ENCODE measurements at regions not wholly inside any gene's neighbourhood (a gene's known extent, or its start where the extent isn't known, plus 50 kb on each side); places are given as distances from the start of the nearest gene placed in this dataset.

DNA sequence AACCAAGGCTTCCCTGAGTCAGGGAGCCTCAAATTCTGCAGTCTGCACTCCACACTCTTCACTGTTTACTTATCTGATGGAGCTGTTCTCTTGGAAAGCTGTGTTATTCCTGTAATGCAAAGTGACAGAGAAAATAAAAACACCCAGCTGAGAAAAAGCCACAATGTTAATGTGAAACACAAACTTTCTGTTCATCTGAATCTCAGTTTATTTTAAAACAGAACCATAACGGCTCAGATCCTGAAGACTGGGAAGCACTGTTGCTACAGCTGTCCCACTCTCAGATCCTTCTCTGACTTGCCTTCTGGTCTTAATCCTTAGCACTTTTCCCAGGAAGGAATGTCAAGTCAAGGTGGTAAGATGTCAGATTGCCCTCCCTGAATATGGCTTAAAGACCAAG, 736.6 kb downstream of the DHX35 start:
- Histone ChIP-seq H3K4me2 (ENCODE audit: low read depth, low read length, poor library complexity, severe bottlenecking) (no peak overlapping the region), H3K9me3 (ENCODE audit: insufficient read depth, low read length) (no peaks in the 10 kb centered on the region), H3K9me2 (replicated peaks; ENCODE audit: insufficient read depth, low read length) (no peaks in the 10 kb centered on the region), H3K36me3 (ENCODE audit: low read length) (no peaks in the 10 kb centered on the region), H3K27me3 (ENCODE audit: low read length) (no peaks in the 10 kb centered on the region), H3K4me3 (ENCODE audit: insufficient read depth, low read length, poor library complexity, severe bottlenecking) (no peak overlapping the region), H3K27ac (ENCODE audit: low read depth, low read length) (no peak overlapping the region), H4K20me1 (ENCODE audit: low read depth, low read length) (no peaks in the 10 kb centered on the region), H3K9ac (ENCODE audit: low read length) (no peak overlapping the region), H2AFZ (ENCODE audit: low read depth, low read length, severe bottlenecking) (no peak overlapping the region), H3K79me2 (ENCODE audit: insufficient read depth, low read length) (no peaks in the 10 kb centered on the region), H3F3A (ENCODE audit: insufficient read depth) (no peaks in the 10 kb centered on the region)
- TF ChIP-seq, protein P1, sequence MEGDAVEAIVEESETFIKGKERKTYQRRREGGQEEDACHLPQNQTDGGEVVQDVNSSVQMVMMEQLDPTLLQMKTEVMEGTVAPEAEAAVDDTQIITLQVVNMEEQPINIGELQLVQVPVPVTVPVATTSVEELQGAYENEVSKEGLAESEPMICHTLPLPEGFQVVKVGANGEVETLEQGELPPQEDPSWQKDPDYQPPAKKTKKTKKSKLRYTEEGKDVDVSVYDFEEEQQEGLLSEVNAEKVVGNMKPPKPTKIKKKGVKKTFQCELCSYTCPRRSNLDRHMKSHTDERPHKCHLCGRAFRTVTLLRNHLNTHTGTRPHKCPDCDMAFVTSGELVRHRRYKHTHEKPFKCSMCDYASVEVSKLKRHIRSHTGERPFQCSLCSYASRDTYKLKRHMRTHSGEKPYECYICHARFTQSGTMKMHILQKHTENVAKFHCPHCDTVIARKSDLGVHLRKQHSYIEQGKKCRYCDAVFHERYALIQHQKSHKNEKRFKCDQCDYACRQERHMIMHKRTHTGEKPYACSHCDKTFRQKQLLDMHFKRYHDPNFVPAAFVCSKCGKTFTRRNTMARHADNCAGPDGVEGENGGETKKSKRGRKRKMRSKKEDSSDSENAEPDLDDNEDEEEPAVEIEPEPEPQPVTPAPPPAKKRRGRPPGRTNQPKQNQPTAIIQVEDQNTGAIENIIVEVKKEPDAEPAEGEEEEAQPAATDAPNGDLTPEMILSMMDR (IDR thresholded peaks at IDR 0.05; ENCODE audit: insufficient read depth, low read length, poor library complexity, severe bottlenecking) = no peak
- no peak for TF ChIP-seq EZH2phosphoT487 (conservative IDR thresholded peaks at IDR 0.05; ENCODE audit: low read length)

DNA sequence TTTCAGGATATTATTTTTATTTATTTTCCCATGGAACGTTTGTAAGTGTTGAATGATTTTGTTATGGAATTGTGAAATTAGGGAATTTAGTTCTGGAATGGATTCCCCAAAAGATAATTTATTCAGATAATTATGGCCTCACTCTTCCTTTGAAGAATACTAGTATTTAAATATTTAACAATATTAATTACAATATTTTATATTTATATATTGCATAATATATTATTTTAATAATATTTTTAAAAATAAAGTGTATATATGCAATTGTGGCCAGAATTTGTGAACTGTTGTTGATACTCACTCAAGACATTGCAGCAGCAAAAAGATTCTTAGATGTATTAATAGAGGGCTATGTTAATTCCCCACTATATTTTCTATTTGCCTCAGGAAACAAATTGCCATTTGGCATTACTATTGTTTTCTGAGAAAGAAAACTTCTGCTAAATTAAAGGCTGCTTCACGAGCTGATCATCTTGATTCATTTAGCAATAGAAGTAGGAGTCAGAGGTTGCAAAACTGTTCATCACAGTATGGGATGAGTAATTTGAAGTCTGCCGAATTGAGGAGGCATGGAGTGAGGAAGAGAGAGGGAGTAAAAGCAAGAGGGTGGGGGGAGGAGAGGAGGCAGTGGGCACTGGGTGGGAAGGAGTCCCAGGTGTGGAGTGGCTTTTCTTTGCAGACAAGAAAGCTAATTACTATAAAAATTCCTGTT, 729.2 kb downstream of the DHX35 start:
- Histone ChIP-seq H4K20me1 (ENCODE audit: low read depth, low read length) (no peaks in the 10 kb centered on the region), H3F3A (ENCODE audit: insufficient read depth) (no peaks in the 10 kb centered on the region), H3K9me3 (ENCODE audit: insufficient read depth, low read length) (no peaks in the 10 kb centered on the region), H3K27me3 (ENCODE audit: low read length) (no peaks in the 10 kb centered on the region), H2AFZ (ENCODE audit: low read depth, low read length, severe bottlenecking) (no peak overlapping the region), H3K27ac (ENCODE audit: low read depth, low read length) (no peak overlapping the region), H3K4me2 (ENCODE audit: low read depth, low read length, poor library complexity, severe bottlenecking) (no peak overlapping the region), H3K36me3 (ENCODE audit: low read length) (no peaks in the 10 kb centered on the region), H3K9ac (ENCODE audit: low read length) (no peak overlapping the region), H3K9me2 (replicated peaks; ENCODE audit: insufficient read depth, low read length) (no peaks in the 10 kb centered on the region), H3K4me3 (ENCODE audit: insufficient read depth, low read length, poor library complexity, severe bottlenecking) (no peak overlapping the region), H3K79me2 (ENCODE audit: insufficient read depth, low read length) (no peaks in the 10 kb centered on the region)
- no peak for TF ChIP-seq EZH2phosphoT487 (conservative IDR thresholded peaks at IDR 0.05; ENCODE audit: low read length)
- TF ChIP-seq, protein P1 (IDR thresholded peaks at IDR 0.05; ENCODE audit: insufficient read depth, low read length, poor library complexity, severe bottlenecking) = no peak

DNA sequence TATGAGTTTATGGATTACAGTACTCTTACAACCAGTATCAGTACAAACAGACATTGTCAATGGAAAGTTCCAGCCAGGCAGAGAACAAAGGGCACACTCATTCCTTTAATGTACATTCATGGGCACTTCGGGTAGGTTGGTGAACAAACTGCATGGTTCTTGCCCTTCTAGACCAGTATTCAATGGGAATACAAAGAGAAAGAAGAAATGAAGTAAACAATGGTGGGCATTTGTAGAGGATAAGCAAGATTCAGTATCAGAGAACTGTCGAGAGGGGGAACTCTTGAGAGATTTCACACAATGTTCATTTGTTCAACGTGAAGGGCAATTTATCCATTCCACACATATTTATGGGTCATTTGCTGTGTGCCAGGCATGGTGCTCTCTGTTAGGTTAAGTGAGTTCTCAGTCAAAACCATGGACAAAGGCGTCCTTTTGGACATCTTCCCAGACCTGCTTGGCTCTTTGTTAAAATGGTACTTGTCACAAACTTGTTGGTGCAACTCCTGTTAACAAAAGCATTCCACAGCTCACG, 714.8 kb downstream of the DHX35 start:
- Histone ChIP-seq H3K27ac (ENCODE audit: low read depth, low read length) (no peak overlapping the region), H3K4me3 (ENCODE audit: insufficient read depth, low read length, poor library complexity, severe bottlenecking) (no peak overlapping the region), H3K9me2 (replicated peaks; ENCODE audit: insufficient read depth, low read length) (no peaks in the 10 kb centered on the region), H3K36me3 (ENCODE audit: low read length) (no peaks in the 10 kb centered on the region), H2AFZ (ENCODE audit: low read depth, low read length, severe bottlenecking) (no peak overlapping the region), H3K4me2 (ENCODE audit: low read depth, low read length, poor library complexity, severe bottlenecking) (no peak overlapping the region), H3F3A (ENCODE audit: insufficient read depth) (no peaks in the 10 kb centered on the region), H3K27me3 (ENCODE audit: low read length) (no peaks in the 10 kb centered on the region), H3K9ac (ENCODE audit: low read length) (no peak overlapping the region), H4K20me1 (ENCODE audit: low read depth, low read length) (no peaks in the 10 kb centered on the region), H3K9me3 (ENCODE audit: insufficient read depth, low read length) (no peaks in the 10 kb centered on the region), H3K79me2 (ENCODE audit: insufficient read depth, low read length) (no peaks in the 10 kb centered on the region)
- TF ChIP-seq EZH2phosphoT487 (conservative IDR thresholded peaks at IDR 0.05; ENCODE audit: low read length) = no peak
- TF ChIP-seq, protein P1 (IDR thresholded peaks at IDR 0.05; ENCODE audit: insufficient read depth, low read length, poor library complexity, severe bottlenecking) = no peak

Measured in SU-DHL-6 (cell line).